Lower leg skin (tissue), 4 donors: ENCODE measurements at regions not wholly inside any gene's neighbourhood (a gene's known extent, or its start where the extent isn't known, plus 50 kb on each side); places are given as distances from the start of the nearest gene placed in this dataset.

ENCODE experiments used
- DNase-seq, 2 donors: peaks; one replicate each; pipeline ENCODE4 v3.0.0-alpha.2; 2019; ENCODE audit warnings: low spot score in 2 of 2
- H3K4me3 ChIP-seq: fragments of 200-600 bp; sonication (generic); 2 replicates; pipeline ENCODE4 v1.5.1; 2017; ENCODE audit warnings: mild to moderate bottlenecking, low read depth; ENCODE audit not compliant: poor library complexity, severe bottlenecking
- POLR2A ChIP-seq, 2 donors: fragments of 450-650 bp; IDR thresholded peaks; one replicate each; pipeline ENCODE4 v1.6.1; 2016 to 2017; ENCODE audit warnings: antibody characterized with exemption in 2 of 2, mild to moderate bottlenecking in 1 of 2, moderate library complexity in 1 of 2
- WGBS, 2 donors: methylation state at CpG; one replicate each; pipeline ENCODE4 v1.1.5; 2018; 5-methylcytosine and 5-hydroxymethylcytosine counted together
- intact Hi-C: fragments of 100-400 bp; cut with DNase I; formaldehyde crosslinking; loops from one replicate; pipeline ENCODE4 v1.15.0; 2023; ENCODE audit warnings: low total_unique reads
- TF ChIP-seq, protein P1 (sequence below), 3 donors: fragments of 450-650 bp; IDR thresholded peaks; one replicate each; pipeline ENCODE4 v1.5.1; 2016; ENCODE audit warnings: antibody characterized with exemption in 3 of 3, mild to moderate bottlenecking in 3 of 3, moderate library complexity in 2 of 3

GRCh38 chr13:54445865-54446264 lies 1417.3 kb downstream of the OLFM4 start:
- no peak overlapping the region for H3K4me3 ChIP-seq
- no peak for DNase-seq
- TF ChIP-seq POLR2A (IDR thresholded peaks at IDR 0.05), result no peak
- TF ChIP-seq, protein P1, sequence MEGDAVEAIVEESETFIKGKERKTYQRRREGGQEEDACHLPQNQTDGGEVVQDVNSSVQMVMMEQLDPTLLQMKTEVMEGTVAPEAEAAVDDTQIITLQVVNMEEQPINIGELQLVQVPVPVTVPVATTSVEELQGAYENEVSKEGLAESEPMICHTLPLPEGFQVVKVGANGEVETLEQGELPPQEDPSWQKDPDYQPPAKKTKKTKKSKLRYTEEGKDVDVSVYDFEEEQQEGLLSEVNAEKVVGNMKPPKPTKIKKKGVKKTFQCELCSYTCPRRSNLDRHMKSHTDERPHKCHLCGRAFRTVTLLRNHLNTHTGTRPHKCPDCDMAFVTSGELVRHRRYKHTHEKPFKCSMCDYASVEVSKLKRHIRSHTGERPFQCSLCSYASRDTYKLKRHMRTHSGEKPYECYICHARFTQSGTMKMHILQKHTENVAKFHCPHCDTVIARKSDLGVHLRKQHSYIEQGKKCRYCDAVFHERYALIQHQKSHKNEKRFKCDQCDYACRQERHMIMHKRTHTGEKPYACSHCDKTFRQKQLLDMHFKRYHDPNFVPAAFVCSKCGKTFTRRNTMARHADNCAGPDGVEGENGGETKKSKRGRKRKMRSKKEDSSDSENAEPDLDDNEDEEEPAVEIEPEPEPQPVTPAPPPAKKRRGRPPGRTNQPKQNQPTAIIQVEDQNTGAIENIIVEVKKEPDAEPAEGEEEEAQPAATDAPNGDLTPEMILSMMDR (IDR thresholded peaks at IDR 0.05), result no peak
- intact Hi-C loops, result no loop called here

- intact Hi-C loops, result no loop called here
- WGBS, 2 donors, result 89 to 93% methylated on average over 1 of the region's 1 CpG
- no peak for DNase-seq
- TF ChIP-seq POLR2A (IDR thresholded peaks at IDR 0.05), result no peak
- TF ChIP-seq, protein P1 (IDR thresholded peaks at IDR 0.05), result no peak
- H3K4me3 ChIP-seq, result no peak overlapping the region
Observed at GRCh38 chr13:54449922-54450321, 1421.3 kb downstream of the OLFM4 start.

DNA sequence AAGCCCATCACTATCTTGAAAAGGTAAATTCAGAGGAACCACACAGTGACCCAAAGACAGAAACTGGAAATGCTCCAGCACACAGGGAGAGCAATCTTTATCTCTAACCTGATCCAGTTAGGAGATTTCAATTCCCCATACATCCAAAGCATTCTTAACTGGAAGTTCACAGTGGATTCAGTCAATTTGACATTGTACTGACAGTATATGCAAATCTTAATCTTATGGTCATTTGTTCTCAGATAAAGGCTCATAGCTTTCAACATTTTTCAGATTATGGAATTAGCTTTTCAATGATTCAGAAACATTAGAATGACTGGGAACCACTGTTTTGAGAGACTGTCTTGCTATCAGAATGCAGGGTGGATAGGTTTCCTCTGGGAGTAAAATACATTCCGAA lies 1455.6 kb downstream of the OLFM4 start:
- H3K4me3 ChIP-seq, result no peak overlapping the region
- 80 to 89% methylated on average over 1 of the region's 1 CpG for WGBS, 2 donors
- TF ChIP-seq, protein P1 (IDR thresholded peaks at IDR 0.05), result no peak
- TF ChIP-seq POLR2A (IDR thresholded peaks at IDR 0.05), result no peak
- no peak for DNase-seq
- intact Hi-C loops, result no loop called here

DNA sequence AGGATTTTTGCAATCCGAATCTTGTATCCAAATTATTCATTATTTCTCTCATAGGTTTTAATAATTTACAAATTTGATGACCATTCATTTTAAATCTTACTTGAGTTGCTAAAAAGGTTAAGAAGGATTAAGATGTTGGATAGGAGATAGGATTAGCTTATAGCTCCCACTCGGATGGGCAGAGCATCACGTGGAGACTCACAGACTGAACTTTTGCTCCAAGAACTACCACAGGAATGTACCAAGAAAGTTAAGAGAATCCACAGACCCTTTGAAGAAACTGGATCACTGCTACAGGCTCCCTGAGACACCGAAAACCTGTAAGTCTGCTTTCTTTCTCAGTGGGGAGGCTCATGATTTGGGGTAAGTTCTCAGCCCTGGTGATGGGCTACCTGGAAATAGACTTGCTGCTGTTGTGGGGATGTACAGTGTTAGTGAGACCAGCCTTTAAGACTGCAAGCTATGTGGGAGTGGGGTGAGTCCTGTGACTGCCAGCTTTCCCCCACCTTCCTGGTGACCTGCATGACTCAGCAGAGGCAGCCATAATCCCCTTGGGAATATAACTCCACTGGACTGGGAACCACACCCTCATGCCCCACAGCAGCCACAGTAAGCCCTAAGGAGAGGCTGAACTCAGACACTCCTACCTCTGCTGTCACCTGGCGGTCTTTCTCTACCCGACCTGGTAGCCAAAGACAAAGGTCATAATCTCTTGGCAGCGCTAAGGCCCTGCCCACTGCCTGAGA lies 1458.0 kb downstream of the OLFM4 start:
- H3K4me3 ChIP-seq, result no peak overlapping the region
- 86 to 88% methylated on average over 7 of the region's 7 CpGs for WGBS, 2 donors
- intact Hi-C loops, result no loop called here
- no peak for DNase-seq
- TF ChIP-seq POLR2A (IDR thresholded peaks at IDR 0.05), result no peak
- TF ChIP-seq, protein P1 (IDR thresholded peaks at IDR 0.05), result no peak

DNA sequence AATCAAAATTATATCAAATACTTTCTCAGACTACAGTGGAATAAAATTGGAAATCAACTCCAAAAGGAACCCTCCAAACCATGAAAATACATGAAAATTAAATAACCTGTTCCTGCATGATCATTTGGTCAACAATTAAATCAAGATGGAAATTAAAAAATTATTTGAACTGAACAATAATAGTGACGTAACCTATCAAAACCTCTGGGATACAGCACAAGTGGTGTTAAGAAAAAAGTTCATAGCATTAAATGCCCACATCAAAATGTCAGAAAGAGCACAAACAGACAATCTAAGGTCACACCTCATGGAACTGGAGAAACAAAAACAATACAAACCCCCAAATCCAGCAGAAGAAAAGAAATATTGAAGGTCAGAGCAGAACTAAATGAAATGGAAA lies 1460.7 kb downstream of the OLFM4 start:
- no peak overlapping the region for H3K4me3 ChIP-seq
- DNase-seq, result no peak
- TF ChIP-seq, protein P1 (IDR thresholded peaks at IDR 0.05), result no peak
- TF ChIP-seq POLR2A (IDR thresholded peaks at IDR 0.05), result no peak
- intact Hi-C loops, result no loop called here
- 87 to 97% methylated on average over 1 of the region's 1 CpG for WGBS, 2 donors

DNA sequence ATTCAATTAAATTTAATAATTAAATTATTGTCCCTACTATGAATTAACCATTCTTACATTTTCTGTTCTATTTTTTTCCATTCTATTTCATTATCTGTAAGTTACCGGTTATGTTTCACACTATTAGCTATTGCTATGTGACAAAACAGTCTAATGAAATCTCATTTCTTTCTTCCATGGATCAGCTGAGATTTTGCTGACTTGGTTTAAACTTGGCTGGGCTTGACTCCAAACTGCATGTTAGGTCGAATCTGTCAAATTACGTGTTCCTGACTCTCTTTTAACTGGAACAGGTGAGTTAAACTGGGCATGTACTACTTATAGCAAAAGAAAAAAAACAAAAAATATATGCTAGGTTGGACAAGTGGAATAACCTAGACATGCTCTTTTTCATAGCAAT lies 1464.4 kb downstream of the OLFM4 start:
- intact Hi-C loops, result no loop called here
- H3K4me3 ChIP-seq, result no peak overlapping the region
- TF ChIP-seq, protein P1 (IDR thresholded peaks at IDR 0.05), result no peak
- TF ChIP-seq POLR2A (IDR thresholded peaks at IDR 0.05), result no peak
- DNase-seq, result no peak
- whole genome bisulfite sequencing, 2 donors, result 42 to 50% methylated on average over 3 of the region's 3 CpGs
